ENCODE measurements at regions not wholly inside any gene's neighbourhood (a gene's known extent, or its start where the extent isn't known, plus 50 kb on each side); places are given as distances from the start of the nearest gene placed in this dataset.
"Not testable (repeated sequence)": the region's sequence is repeated elsewhere in the genome, so short reads cannot be mapped to it uniquely, and the experiment has no call there.

GRCh38 chr7:46603780-46604179 lies 682.7 kb upstream of the IGFBP3 start:
- DNase-seq = no peak

- DNase-seq = no peak
These were observed 682.3 kb upstream of the IGFBP3 start for GRCh38 chr7:46603296-46603752.

- no peak for DNase-seq
These were observed 679.3 kb upstream of the IGFBP3 start for GRCh38 chr7:46600340-46600739.

- not testable (repeated sequence) for DNase-seq
These were observed 673.8 kb upstream of the IGFBP3 start for GRCh38 chr7:46594831-46595230.

- DNase-seq = not testable (repeated sequence)
These were observed 670.1 kb upstream of the IGFBP3 start for GRCh38 chr7:46590918-46591905.

GRCh38 chr7:46589286-46589685 lies 668.2 kb upstream of the IGFBP3 start:
- no peak for DNase-seq

- DNase-seq = no peak
These were observed 665.3 kb upstream of the IGFBP3 start for GRCh38 chr7:46586406-46586805.

- no peak for DNase-seq
These were observed 662.6 kb upstream of the IGFBP3 start for GRCh38 chr7:46583656-46584055.

- DNase-seq = no peak
These were observed 660.2 kb upstream of the IGFBP3 start for GRCh38 chr7:46581268-46581667.

- DNase-seq = no peak
These were observed 659.7 kb upstream of the IGFBP3 start for GRCh38 chr7:46580766-46581165.

- no peak for DNase-seq
These were observed 656.3 kb upstream of the IGFBP3 start for GRCh38 chr7:46577394-46577793.

GRCh38 chr7:46576950-46577349 lies 655.9 kb upstream of the IGFBP3 start:
- DNase-seq = no peak

GRCh38 chr7:46572691-46573090 lies 651.6 kb upstream of the IGFBP3 start:
- DNase-seq = no peak

GRCh38 chr7:46571996-46572395 lies 650.9 kb upstream of the IGFBP3 start:
- no peak for DNase-seq

- DNase-seq = no peak
These were observed 648.0 kb upstream of the IGFBP3 start for GRCh38 chr7:46569133-46569465.

GRCh38 chr7:46568420-46569132 lies 647.5 kb upstream of the IGFBP3 start:
- DNase-seq = no peak

- DNase-seq = no peak
These were observed 646.8 kb upstream of the IGFBP3 start for GRCh38 chr7:46567858-46568257.

- DNase-seq = no peak
These were observed 645.2 kb upstream of the IGFBP3 start for GRCh38 chr7:46566097-46566774.

GRCh38 chr7:46565253-46566096 lies 644.4 kb upstream of the IGFBP3 start:
- no peak for DNase-seq

GRCh38 chr7:46559194-46559832 lies 638.2 kb upstream of the IGFBP3 start:
- no peak for DNase-seq

GRCh38 chr7:46558482-46559193 lies 637.6 kb upstream of the IGFBP3 start:
- no peak for DNase-seq

Measured in CD4-positive, alpha-beta T cell treated with Interleukin-15 for 1 hour (primary cell).